Stimulated activated CD4-positive, alpha-beta T cell treated with anti-CD3 and anti-CD28 coated beads, TNF-alpha, amount 100 ng/mL, for 1 hour (primary cell): ENCODE measurements at regions not wholly inside any gene's neighbourhood (a gene's known extent, or its start where the extent isn't known, plus 50 kb on each side); places are given as distances from the start of the nearest gene placed in this dataset.

Source experiments
- DNase-seq, 3 donors: peaks; one replicate each; pipeline ENCODE4 v3.0.0-alpha.2; 2020; ENCODE audit warnings: low read depth in 3 of 3, low spot score in 1 of 3

GRCh38 chr9:79877943-79878602 lies 306.3 kb downstream of the TLE4 start:
- no peak for DNase-seq

GRCh38 chr9:79868567-79869189 lies 296.9 kb downstream of the TLE4 start:
- no peak for DNase-seq

DNA sequence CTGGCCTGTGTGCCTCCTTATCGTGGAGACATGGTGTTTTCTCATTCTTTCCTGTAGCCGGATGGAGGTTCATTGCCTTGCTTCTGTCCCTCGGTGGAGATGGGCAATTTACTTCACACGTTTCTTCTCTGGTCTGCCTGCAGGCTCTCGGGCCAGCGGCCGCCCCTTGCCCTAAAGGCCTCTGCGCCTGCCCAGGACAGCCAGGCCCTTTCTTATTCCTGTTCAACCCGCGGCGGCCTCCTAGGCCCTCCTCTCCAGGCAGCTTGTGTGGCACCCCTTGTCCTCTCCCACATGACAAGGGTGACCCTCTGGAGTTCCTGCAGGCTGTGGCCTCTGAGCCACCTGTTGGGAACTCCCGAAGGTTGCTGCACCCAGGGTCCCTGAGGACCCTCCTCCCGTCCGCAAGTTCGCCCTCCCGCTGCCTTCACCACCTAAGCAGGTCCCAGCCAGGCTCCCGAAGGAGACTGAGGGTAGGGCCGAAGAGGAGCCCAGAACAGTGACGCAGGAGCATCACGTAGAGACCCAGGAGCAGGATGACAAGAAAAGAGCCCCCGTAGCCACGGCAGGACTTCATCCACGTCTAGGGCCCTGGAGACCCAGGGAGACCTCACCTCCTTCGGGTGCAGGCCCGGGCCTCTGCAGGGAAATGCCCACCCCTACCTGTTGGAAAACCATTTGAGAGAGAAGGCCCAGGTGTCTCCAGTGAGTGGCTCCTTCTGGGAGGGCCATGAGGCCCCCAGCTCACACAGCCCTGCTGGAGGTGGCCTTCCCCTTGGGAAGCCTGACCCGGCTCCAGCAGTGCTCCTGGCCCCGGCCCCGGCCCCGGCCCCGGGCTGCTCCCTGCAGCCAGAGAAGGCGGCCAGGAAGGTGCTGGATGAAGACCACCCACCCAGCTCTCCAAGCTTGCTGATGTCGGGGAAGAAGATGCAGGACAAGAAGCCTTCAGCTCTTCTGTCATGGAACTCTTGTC lies 291.4 kb downstream of the TLE4 start:
- DNase-seq: no peak

GRCh38 chr9:79858508-79858907 lies 286.7 kb downstream of the TLE4 start:
- no peak for DNase-seq

GRCh38 chr9:79857188-79857587 lies 285.4 kb downstream of the TLE4 start:
- DNase-seq: no peak

GRCh38 chr9:79847074-79847473 lies 275.3 kb downstream of the TLE4 start:
- no peak for DNase-seq

- no peak for DNase-seq
These were observed 258.0 kb downstream of the TLE4 start for GRCh38 chr9:79829566-79830302.

GRCh38 chr9:79824265-79824664 lies 252.5 kb downstream of the TLE4 start:
- no peak for DNase-seq

DNA sequence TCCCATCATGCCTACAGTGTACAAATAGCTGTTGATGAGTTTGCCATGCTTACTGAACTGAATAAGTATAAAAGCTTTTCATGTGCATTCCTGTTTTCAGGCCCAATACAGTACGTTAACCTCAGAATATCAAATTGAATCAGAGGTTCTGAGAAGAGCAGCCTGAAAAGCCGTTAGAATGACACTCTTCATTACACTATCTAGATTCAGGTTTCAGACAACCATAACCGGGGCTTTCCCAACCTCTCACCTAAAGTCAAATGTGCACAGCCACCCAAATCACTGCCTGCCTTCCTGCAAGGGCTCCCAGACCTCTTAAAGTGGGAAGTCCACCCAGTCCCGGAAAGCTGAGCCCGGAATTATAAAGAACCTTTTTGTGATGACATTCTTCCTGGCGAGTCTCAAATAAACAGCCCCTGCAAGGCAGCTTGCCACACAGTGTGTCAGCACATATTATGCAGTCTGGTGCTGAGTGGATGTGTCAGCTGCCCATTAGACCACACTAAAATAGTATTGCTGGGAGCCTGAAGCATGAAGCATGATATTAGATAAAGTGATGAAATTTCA lies 245.8 kb downstream of the TLE4 start:
- no peak for DNase-seq

GRCh38 chr9:79813258-79813638 lies 241.5 kb downstream of the TLE4 start:
- DNase-seq: no peak

DNA sequence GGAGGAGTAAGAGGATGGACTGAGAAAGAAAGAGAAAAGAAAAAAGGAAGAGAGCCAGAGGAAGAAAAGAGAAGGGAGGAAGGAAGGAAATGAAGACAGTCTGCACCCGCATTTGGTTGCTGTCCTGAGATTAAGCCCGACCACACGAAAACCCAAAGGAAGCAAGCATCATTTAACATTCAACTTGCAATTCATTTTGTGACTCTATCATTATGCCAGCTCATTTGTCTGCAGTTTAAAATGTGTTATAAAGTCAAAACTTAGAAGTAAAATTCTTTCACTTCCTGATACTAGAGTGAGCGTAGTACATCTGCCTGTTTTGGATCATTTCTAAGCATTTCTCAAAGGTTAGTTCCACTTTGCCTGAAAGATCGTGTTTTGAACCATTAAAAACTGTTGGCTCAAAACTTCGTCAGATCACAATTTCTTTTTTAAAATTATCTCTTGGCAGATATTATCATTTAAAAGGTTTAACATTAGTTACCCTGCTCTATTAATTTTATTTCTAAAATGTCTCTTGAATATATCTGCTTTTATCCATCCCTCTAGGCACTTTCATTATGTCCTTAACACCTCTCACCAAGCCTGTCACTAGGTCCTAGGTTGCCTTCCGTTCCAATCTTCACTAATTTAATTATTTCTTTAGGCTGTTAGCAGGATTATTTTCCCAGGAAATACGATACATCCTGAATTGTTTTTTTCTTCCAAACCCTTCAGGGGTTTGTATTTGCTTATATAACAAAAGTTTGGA lies 240.9 kb downstream of the TLE4 start:
- DNase-seq: no peak

DNA sequence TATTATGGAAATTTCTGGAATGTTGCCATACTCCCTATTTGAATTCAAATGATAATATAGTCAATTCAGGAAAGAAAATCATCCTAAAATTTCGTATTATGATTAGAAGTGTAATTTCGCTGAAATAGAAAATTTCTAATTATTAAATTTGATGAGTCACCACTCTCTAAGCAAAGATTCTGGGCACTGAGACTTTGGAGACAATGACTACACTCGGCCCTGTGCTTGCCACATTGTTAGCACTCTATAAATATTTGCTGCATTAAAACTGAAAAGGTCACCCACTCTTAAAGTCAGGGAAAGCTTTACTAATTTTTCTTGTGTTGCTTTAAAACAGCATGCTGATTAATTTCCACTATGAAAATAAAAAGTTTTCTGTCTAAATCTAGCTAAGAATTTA lies 240.3 kb downstream of the TLE4 start:
- no peak for DNase-seq

DNA sequence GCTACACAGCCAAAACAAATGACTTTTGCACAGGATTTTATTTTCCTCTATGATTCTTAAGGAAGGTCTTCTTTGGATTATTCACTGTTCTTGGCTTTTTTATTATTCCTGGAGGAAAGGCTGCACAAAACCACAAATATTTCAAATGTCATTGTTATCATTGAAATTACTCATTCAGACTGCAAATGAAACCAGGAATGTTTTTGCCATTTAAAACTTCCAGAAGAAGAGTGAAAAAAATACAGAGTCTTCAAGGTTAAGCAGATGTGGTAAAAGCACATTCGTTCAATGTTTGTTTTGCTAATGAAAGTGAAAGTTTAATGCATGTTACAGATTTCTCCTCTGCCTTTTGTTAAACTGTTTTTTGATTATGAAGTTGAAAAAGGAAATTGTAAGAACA lies 238.2 kb downstream of the TLE4 start:
- no peak for DNase-seq

DNA sequence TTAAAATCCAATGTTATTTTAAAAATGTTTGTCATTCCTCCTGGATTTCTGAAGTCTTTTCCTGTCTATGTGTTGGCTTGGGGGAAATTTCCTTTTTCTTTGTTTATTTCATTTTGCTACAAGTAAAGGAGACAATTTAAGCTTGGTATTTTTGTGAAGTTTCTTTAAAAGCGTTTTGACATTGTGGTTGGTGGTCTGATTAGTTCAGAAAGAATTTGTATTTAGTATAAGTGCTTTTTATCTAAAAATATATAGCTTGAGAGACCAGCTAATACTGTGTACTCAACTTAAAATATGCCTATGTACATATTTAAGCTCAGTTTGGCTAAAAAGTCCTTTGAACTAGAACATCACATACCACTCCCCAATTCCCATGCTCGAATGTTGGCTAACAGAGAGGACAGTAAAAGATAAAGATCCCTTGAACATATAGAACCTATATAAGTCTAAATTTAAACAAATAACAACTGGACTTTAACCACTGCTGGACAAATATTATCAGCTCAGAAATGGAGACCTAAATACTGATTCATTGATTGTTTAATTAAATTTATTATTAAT lies 237.6 kb downstream of the TLE4 start:
- DNase-seq: no peak

DNA sequence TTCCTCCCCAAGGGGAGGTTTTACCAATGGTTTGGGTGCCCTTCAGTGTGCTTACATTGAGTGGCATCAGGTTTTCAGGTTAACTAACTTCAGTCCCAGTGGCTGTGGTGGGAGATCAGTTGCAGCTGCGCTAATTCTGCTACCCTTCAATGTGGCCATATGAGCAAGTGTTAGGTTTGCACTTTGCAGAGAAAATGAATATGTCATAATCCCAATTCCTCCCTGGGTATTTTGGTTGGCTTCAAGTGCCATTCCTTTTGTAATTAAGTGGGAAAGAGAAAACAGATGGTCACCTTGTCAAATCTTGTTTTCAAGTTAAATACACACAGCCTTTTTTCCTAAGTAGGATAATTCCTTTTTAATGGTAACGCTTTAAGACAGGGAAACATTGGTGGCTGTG lies 236.2 kb downstream of the TLE4 start:
- DNase-seq: no peak

DNA sequence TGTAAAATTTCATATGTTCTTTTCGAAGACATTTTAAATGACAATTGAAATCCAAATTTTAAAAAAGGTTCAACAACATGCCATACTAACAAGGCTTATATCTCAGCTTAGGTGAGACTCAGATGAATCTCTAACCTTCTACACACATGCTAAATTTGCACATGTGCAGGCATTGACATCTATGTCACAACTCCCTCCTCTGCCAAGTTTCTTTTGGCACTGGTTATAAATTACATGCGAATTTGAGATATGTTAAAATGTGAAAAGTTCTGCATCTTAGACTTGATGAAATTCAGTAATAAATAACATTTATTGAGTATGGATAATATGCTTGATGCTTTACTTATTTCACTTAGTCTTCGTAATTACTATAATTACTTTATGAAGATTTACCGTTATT lies 234.3 kb downstream of the TLE4 start:
- DNase-seq: no peak

GRCh38 chr9:79801459-79801858 lies 229.7 kb downstream of the TLE4 start:
- DNase-seq: no peak

DNA sequence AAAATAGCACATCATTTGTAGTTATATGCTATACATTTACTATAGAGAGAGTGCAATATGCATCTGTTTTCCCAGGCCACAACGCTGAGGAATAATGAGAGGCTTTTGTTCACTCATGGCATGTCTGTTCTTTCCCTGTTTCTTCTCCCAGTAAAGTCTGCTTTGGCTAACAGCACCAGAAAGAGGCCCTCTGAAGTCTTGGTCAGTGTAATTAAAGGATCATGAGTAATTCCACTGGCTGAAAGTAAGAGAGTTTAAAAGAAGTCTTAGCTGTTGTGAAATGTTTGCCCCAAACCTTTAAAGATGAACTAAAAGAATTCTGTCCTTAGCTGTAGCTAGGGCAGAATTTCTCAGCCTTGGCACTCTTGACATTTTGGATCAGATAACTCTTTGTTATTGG lies 228.8 kb downstream of the TLE4 start:
- no peak for DNase-seq

DNA sequence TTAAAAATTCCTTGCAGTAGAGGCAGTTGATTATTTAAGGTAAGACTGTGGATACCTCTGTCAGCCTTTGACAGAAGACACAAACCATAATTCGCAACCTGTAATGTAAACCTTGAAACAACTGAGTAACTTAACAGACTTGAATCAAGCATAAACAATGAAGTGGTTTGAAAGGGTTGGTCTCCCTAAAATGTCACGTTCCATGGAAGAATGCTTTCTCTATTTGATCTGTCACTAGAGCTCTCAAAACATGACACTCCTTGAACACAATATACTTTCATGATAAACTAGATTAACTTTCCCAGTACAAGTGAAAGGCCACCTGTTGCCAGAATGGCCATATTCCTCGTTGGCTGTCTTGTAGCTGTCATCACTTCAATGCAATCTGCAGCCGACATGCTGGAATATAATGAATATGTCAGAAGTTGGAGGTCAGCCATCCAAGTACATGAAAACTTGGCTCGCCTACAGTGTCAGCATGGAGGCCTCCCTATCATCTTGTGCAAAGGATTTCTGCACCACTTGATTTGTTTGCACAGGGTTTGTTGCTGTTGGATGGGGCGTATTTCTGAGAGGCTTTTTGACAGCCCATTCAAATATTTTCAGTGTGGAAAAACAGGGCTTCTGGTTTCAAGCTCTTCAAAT lies 228.0 kb downstream of the TLE4 start:
- no peak for DNase-seq

GRCh38 chr9:79798450-79798849 lies 226.7 kb downstream of the TLE4 start:
- DNase-seq: no peak
